ENCODE measurements at regions not wholly inside any gene's neighbourhood (a gene's known extent, or its start where the extent isn't known, plus 50 kb on each side); places are given as distances from the start of the nearest gene placed in this dataset.
A peak's percentile ranks its signal among the peaks of the same experiment; 100 is the strongest.

DNA sequence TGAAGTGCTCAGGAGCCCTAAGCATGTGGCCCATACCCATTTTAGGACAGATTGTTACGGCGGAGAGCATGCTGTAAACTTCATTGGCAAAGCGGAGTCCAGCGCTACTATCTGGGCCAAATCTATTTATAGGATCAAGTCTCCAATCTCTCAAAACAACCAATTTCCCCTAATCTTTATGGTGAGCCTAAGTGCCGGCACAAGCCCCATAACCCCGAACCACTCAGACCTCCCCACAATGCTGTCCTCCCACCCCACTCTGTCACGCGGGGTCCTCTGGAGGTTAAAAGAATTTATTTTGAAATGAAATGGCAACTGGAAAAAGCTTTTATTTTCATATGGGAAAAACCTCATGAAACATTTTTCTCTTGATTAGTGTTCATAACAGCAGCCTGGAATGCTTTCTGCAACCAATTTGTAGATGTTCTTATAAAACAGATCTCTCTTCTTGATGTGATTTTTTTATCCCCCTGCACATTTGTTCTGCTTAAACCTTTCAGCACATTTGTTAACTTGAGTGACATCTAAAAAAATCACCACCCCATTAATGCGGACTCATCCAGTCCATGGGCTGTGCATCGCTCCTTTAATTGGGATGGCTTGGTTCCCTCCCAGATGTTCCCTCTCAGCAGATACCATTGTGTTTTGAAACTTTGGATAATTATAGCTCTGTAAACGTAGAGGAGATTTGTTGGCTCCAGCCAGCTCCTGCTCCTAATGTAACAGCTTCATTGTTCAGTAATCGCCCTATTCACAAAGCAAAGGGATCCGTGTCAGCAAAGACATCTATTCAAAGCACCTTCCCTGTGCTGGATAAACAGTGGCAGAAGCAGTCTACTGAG, 323.6 kb downstream of the CD83 start:
- peak overlapping the region in 1 of 3 experiments; percentile 33; a peak in 1 of 7 replicates for H3K27ac Mint-ChIP-seq
- Histone ChIP-seq H3K4me1 (ENCODE audit: insufficient read depth, low read length) (no peaks in the 10 kb centered on the region), H3K27ac (ENCODE audit: insufficient read length, low read depth, low read length) (no peak overlapping the region)

More for the DNA sequence above, 323.6 kb downstream of the CD83 start:
- H3K23ac ChIP-seq (ENCODE audit: insufficient read length, low read depth, low read length) = no peak overlapping the region
- H3K9ac ChIP-seq (ENCODE audit: extremely low read depth, insufficient read length, low read length) = no peak overlapping the region
- no peak overlapping the region for H3K4me2 ChIP-seq (ENCODE audit: insufficient read depth, insufficient read length, low read length)
- H3K4ac ChIP-seq (ENCODE audit: low read depth, low read length) = no peak overlapping the region
- no peak overlapping the region for H4K91ac ChIP-seq (ENCODE audit: insufficient read length, low read depth, low read length)
- H3K79me2 ChIP-seq (ENCODE audit: insufficient read depth, low read length) = no peaks in the 10 kb centered on the region
- WGBS (ENCODE audit: extremely low coverage, insufficient read length, low lambda C conversion rate) = no CpG with 5 or more reads among the region's 13 CpGs
- Mint-ChIP-seq H3K36me3 (ENCODE audit: insufficient read depth in 1 of 3, low read depth in 3 of 3) (0 out of 7 replicates have a peak, but pooled peaks cover 0 to 1% (median 0%) of the 10 kb centered on the region in 3 experiments), H3K27me3 (ENCODE audit: low read depth) (no peaks in the 10 kb centered on the region), H3K9me3 (no peaks in the 10 kb centered on the region), H3K4me1 (peaks cover 20 to 23% of the 10 kb centered on the region in 2 experiments), H3K4me3 (no peak overlapping the region)
- H4K5ac ChIP-seq (ENCODE audit: insufficient read length, low read depth, low read length) = no peak overlapping the region
- H4K8ac ChIP-seq (replicated peaks; ENCODE audit: insufficient read length, low read depth, low read length) = no peak overlapping the region
- H3K23me2 ChIP-seq (ENCODE audit: insufficient read length, low read depth, low read length, poor library complexity, severe bottlenecking) = no peaks in the 10 kb centered on the region
- no peak overlapping the region for H3K56ac ChIP-seq (ENCODE audit: insufficient read length, low read depth, low read length)
- no peaks in the 10 kb centered on the region for H3K27me3 ChIP-seq (ENCODE audit: insufficient read depth, low read length)
- no peak overlapping the region for H2BK15ac ChIP-seq (ENCODE audit: low read depth, low read length)
- no peak overlapping the region for H3T11ph ChIP-seq (ENCODE audit: low read length)
- H2AFZ ChIP-seq (ENCODE audit: low read length) = no peak overlapping the region
- H2AK5ac ChIP-seq (ENCODE audit: insufficient read length, low read length) = no peak overlapping the region
- no peaks in the 10 kb centered on the region for H4K20me1 ChIP-seq (ENCODE audit: control insufficient read depth, insufficient read depth, insufficient read length)
- no peak overlapping the region for H3K18ac ChIP-seq (ENCODE audit: insufficient read length, low read depth, low read length)
- H3K14ac ChIP-seq (ENCODE audit: insufficient read depth, low read length) = no peak overlapping the region
- no peaks in the 10 kb centered on the region for H3K79me1 ChIP-seq (ENCODE audit: insufficient read depth, low read depth, low read length, poor library complexity, severe bottlenecking)
- DNase-seq = no peak
- H2BK120ac ChIP-seq (ENCODE audit: low read depth, low read length, poor library complexity, severe bottlenecking) = no peak overlapping the region
- H3K9me3 ChIP-seq (ENCODE audit: control insufficient read depth, low read depth, low read length) = no peaks in the 10 kb centered on the region
- no peak overlapping the region for H2BK12ac ChIP-seq (ENCODE audit: insufficient read length, low read depth, low read length)
- no peak overlapping the region for H2BK5ac ChIP-seq (ENCODE audit: insufficient read length, low read length)
- TF ChIP-seq, protein P1, sequence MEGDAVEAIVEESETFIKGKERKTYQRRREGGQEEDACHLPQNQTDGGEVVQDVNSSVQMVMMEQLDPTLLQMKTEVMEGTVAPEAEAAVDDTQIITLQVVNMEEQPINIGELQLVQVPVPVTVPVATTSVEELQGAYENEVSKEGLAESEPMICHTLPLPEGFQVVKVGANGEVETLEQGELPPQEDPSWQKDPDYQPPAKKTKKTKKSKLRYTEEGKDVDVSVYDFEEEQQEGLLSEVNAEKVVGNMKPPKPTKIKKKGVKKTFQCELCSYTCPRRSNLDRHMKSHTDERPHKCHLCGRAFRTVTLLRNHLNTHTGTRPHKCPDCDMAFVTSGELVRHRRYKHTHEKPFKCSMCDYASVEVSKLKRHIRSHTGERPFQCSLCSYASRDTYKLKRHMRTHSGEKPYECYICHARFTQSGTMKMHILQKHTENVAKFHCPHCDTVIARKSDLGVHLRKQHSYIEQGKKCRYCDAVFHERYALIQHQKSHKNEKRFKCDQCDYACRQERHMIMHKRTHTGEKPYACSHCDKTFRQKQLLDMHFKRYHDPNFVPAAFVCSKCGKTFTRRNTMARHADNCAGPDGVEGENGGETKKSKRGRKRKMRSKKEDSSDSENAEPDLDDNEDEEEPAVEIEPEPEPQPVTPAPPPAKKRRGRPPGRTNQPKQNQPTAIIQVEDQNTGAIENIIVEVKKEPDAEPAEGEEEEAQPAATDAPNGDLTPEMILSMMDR (conservative IDR thresholded peaks at IDR 0.05) = no peak
- H2BK20ac ChIP-seq (ENCODE audit: low read depth, low read length, poor library complexity, severe bottlenecking) = no peak overlapping the region
